Hematopoietic multipotent progenitor cell (in vitro differentiated cells): ENCODE measurements at regions not wholly inside any gene's neighbourhood (a gene's known extent, or its start where the extent isn't known, plus 50 kb on each side); places are given as distances from the start of the nearest gene placed in this dataset.
"Not testable (repeated sequence)": the region's sequence is repeated elsewhere in the genome, so short reads cannot be mapped to it uniquely, and the experiment has no call there.

Source experiments
- DNase-seq, 3 donors: peaks; one replicate each; pipeline ENCODE4 v3.0.0-alpha.2; 2011 to 2015; ENCODE audit warnings: low read depth in 2 of 3, low spot score in 2 of 3

DNA sequence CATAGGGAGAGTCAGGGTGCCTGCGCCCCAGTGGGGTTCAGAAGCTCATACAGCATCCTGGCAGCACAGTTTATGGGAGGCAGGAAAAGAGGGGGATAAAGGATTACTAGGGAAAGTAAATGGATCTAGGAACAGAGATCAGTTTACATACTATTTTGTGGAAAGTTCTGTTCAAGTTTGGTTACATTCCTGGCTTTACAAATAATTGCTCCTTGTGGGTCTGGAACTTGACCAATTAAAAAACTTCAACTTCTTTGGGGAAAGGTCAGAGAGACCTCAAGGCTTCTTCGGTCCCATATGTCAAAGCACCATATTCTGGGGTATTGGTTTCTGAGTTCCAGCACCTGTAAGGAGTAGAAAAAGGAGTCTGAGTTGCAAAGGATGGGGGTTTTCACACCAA lies 64.1 kb downstream of the ZDHHC19 start:
- DNase-seq, result no peak

DNA sequence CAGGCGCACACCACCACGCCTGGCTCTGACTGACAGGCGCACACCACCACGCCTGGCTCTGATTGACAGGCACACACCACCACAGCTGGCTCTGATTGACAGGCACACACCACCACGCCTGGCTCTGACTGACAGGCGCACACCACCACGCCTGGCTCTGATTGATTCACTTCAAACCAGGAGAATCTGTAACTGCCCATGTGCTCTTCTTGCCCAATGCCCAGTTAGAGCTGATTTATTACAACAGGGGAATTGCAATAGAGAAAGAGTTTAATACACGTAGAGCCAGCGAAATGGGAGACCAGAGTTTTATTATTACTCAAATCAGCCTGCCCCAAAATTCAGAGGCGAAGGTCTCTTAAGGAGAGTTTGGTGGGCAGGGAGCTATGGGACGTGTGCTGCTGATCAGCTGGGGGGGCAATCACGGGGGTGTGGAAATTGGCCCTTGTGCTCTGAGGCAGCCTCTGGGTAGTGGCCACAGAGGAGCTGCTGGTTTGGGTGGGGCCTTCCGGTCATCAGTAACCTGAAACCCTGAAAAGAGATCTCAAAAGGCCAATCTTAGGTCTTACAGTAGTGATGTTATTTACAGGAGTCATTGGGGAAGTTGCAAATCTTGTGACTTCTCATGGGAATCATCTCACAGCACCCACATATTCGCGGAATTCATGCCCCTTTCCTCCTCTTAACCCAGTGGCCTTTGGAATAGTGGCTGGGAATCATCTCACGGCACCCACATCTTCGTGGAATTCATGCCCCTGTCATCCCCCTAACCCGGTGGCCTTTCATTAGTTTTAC lies 63.8 kb upstream of the TFRC start:
- no peak for DNase-seq

DNA sequence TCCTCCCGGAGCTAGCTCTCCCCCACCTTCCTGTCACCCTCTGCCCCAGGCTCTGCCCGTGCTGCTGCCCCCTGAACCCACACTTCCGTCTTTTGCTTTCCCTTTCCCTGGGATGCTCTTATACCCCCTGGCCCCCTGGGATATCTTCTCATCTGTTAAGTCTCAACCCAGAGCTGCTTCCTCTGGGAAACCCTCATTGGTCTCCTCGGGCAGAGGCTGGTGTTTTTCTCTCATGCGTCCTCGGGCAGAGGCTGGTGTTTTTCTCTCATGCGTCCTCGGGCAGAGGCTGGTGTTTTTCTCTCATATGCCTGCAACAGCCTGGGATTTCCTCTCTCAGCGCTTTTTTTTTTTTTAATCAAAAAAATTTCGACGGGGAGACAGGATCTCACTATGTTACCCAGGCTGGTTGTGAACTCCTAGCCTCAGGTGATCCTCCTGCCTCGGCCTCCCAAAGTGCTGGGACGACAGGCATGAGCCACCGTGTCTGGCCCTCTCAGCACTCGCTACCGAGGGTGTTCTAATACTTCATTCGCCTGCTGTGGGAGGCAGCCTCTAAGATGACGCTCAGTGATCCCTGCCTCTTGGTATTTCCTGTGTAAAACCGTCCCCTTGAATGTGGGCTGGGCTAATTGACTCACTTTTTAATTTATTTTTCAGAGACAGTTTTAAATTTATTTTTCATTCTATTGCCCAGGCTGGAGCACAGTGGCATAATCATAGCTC lies 62.7 kb upstream of the TFRC start:
- DNase-seq, result no peak

- no peak for DNase-seq
Observed at GRCh38 chr3:196143708-196144382, 62.0 kb upstream of the TFRC start.

- no peak for DNase-seq
Observed at GRCh38 chr3:196142202-196142956, 60.5 kb upstream of the TFRC start.

DNA sequence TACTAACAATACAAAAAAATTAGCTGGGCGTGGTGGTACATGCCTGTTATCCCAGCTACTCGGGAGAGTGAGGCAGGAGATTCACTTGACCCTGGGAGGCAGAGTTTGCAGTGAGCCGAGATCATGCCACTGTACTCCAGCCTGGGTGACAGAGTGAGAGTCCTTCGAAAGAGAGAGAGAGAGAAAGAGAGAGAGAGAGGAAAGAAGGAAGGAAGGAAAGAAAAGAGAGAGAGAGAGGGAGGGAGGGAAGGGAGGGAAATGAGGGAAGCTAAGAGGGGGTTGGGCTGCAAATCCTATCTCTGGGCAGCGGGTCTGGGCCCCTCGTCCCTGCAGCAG lies 59.9 kb upstream of the TFRC start:
- DNase-seq, result no peak

DNA sequence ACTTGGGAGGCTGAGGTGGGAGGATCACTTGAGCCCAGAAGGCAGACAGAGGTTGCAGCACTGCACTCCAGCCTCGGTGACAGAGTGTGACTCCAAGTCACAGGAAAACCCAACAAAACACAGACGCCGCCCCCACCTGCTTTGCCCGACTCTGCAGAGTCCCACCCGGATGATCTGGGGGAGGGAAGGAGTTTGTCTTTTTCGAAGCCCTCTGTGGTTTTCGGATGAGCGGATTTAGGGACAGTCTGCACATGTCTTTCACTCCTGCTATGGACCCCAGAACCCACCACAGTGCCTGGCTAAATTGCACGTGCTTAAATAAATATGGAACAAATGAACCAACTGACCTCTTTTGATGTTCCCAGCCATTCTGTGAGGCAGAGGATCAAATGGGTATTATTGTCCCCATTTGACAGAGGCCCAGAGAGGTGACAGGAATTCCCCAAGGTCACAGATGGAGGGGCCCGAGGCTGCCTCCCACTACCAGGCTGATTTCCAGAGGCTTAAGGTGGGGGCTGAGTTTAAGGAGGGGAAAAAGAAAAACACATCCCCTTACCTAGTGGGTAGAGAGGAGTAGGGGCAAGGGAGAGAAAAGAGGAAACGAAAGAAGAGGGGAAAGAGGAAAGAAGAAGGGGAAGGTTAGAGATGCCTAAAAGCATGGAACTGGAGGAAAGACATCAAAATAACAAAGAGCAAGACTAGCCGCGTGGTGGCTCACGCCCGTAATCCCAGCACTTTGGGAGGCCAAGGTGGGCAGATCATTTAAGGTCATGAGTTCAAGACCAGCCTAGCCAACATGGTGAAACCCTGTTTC lies 59.4 kb upstream of the TFRC start:
- no peak for DNase-seq

DNA sequence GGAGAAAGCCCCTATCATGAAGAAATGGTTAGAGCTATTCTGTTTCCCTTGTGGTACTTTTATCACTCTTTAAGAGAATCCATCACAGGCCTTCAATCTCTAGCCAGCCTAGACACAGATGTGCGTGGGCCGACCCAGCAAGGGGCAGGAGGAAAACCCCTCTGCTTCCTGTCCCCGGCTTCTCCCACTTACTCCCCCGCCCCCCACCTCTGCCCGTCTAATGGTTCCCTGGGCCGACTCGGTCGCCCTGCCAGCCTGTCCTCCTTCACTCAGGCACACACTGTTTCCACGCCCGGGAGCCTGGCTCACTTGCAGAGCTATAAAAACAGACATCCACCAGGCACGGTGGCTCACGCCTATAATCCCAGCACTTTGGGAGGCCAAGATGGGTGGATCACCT lies 58.3 kb upstream of the TFRC start:
- peak in 1 of 3 donors; percentile 65 for DNase-seq

- no peak for DNase-seq
Observed at GRCh38 chr3:196139281-196139680, 57.4 kb upstream of the TFRC start.

GRCh38 chr3:196138482-196139254 lies 56.8 kb upstream of the TFRC start:
- DNase-seq, result no peak

DNA sequence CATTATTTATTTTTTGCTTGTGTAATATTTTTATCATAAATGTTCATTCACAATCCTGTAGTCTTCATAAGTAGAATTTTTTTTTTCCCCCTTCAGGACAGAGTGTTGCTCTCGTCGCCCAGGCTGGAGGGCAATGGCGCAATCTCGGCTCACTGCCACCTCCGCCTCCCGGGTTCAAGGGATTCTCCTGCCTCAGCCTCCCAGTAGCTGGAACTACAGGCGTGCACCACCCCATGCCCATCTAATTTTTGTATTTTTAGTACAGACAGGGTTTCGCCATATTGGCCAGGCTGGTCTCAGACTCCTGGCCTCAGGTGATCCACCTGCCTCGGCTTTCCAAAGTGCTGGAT lies 54.7 kb upstream of the TFRC start:
- DNase-seq, result not testable (repeated sequence)

- no peak for DNase-seq
Observed at GRCh38 chr3:196135693-196136639, 54.1 kb upstream of the TFRC start.

DNA sequence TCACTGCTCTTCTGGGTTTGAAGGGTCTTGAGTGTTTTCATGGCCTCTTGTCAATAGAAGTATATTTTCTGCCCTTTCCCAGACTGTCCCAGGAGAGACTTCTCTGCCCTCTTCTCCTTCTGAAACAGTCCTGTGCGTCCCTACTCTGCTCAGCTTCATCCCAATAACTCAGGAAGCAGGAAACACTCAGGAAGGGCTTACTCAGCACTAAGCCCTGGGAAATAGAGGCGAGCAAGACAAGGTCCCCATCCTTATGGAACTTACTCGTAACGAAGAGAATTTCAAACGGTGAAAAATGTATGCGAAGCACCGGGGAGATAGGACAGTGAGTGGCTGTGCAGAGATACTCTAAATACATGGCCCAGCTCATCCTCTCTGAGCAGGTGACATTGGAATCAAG lies 52.8 kb upstream of the TFRC start:
- no peak for DNase-seq

DNA sequence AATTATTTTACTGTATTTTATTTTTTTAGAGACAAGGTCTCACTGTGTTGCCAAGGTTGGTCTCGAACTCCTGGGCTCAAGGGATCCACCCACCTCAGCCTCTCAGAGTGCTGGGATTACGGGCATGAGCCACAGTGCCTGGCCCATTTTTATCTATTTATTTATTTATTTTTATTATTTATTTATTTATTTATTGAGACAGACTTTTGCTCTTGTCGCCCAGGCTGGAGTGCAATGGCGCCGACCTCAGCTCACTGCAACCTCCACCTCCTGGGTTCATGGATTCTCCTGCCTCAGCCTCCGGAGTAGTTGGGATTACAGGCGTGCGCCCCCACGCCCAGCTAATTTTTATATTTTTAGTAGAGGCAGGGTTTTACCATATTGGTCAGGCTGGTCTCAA lies 52.0 kb upstream of the TFRC start:
- DNase-seq, result not testable (repeated sequence)

GRCh38 chr3:196131921-196132320 lies 50.0 kb upstream of the TFRC start:
- no peak for DNase-seq
